HG02981 (cell line): ENCODE measurements at regions not wholly inside any gene's neighbourhood (a gene's known extent, or its start where the extent isn't known, plus 50 kb on each side); places are given as distances from the start of the nearest gene placed in this dataset.
"Not testable (repeated sequence)": the region's sequence is repeated elsewhere in the genome, so short reads cannot be mapped to it uniquely, and the experiment has no call there.

Experiments used
- ATAC-seq: cut with Tn5 transposase; IDR thresholded peaks from one replicate; pipeline ENCODE4 v1.9.1; 2021; ENCODE audit warnings: mild to moderate bottlenecking, moderate library complexity; ENCODE audit not compliant: unreplicated experiment

- ATAC-seq, result no peak
Observed at GRCh38 chr6:133099573-133099972, 141.6 kb upstream of the EYA4 start.

GRCh38 chr6:133100865-133101264 is 140.3 kb upstream of the EYA4 start:
- ATAC-seq, result no peak

GRCh38 chr6:133101790-133102189 is 139.4 kb upstream of the EYA4 start:
- no peak for ATAC-seq

- no peak for ATAC-seq
Observed at GRCh38 chr6:133106934-133107333, 134.2 kb upstream of the EYA4 start.

- ATAC-seq, result no peak
Observed at GRCh38 chr6:133108419-133108818, 132.7 kb upstream of the EYA4 start.

- ATAC-seq, result no peak
Observed at GRCh38 chr6:133114973-133115372, 126.2 kb upstream of the EYA4 start.

GRCh38 chr6:133115946-133116345 is 125.2 kb upstream of the EYA4 start:
- no peak for ATAC-seq

GRCh38 chr6:133128191-133128590 is 113.0 kb upstream of the EYA4 start:
- no peak for ATAC-seq

- no peak for ATAC-seq
Observed at GRCh38 chr6:133129556-133129955, 111.6 kb upstream of the EYA4 start.

GRCh38 chr6:133130863-133131262 is 110.3 kb upstream of the EYA4 start:
- ATAC-seq, result no peak

GRCh38 chr6:133131621-133132465 is 109.3 kb upstream of the EYA4 start:
- no peak for ATAC-seq

- ATAC-seq, result no peak
Observed at GRCh38 chr6:133132466-133132971, 108.6 kb upstream of the EYA4 start.

GRCh38 chr6:133136177-133136880 is 104.8 kb upstream of the EYA4 start:
- no peak for ATAC-seq

- not testable (repeated sequence) for ATAC-seq
Observed at GRCh38 chr6:133147470-133148184, 93.5 kb upstream of the EYA4 start.

GRCh38 chr6:133156689-133157088 is 84.5 kb upstream of the EYA4 start:
- ATAC-seq, result no peak

GRCh38 chr6:133157995-133158394 is 83.2 kb upstream of the EYA4 start:
- no peak for ATAC-seq

- ATAC-seq, result no peak
Observed at GRCh38 chr6:133159255-133159795, 81.8 kb upstream of the EYA4 start.

GRCh38 chr6:133160536-133160935 is 80.6 kb upstream of the EYA4 start:
- no peak for ATAC-seq

GRCh38 chr6:133165235-133165634 is 75.9 kb upstream of the EYA4 start:
- ATAC-seq, result no peak

GRCh38 chr6:133166766-133167165 is 74.4 kb upstream of the EYA4 start:
- no peak for ATAC-seq

GRCh38 chr6:133169901-133170300 is 71.3 kb upstream of the EYA4 start:
- ATAC-seq, result no peak
